Fibroblast of lung (primary cell): ENCODE measurements at regions not wholly inside any gene's neighbourhood (a gene's known extent, or its start where the extent isn't known, plus 50 kb on each side); places are given as distances from the start of the nearest gene placed in this dataset.

Source experiments
- EZH2 ChIP-seq: IDR thresholded peaks from 2 replicates; pipeline ENCODE4 v1.5.1; 2012; ENCODE audit warnings: low read length, control low read depth, mild to moderate bottlenecking; ENCODE audit errors: missing control alignments
- TF ChIP-seq, protein P1 (sequence below), 2 donors: IDR thresholded peaks in 1 of 2; conservative IDR thresholded peaks in 1 of 2; 1 replicate in 1 of 2; 2 replicates in 1 of 2; pipeline ENCODE4 v1.5.1; 2011 to 2012; ENCODE audit warnings: low read length in 2 of 2, control low read depth in 1 of 2, inconsistent platforms in 1 of 2, low read depth in 1 of 2, mild to moderate bottlenecking in 1 of 2

DNA sequence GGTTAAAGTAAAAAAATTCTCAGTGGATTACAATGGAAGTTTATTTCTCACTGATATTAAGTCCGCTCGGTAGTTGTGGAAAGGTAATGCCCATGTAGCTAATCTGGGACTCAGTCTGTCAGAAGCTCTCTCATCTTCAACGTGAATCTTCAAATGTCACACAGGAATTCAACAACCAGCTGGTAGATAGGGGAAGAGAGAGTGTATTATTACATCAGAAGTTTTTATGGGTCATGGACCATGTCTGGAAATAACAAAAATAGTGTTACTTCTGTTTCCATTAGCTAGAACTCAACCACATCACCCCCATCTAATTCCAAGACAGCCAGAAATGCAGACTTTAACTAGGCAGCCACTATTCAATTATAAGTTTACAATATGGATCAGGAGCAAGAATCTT is 506.1 kb upstream of the HTR2C start:
- TF ChIP-seq, protein P1, sequence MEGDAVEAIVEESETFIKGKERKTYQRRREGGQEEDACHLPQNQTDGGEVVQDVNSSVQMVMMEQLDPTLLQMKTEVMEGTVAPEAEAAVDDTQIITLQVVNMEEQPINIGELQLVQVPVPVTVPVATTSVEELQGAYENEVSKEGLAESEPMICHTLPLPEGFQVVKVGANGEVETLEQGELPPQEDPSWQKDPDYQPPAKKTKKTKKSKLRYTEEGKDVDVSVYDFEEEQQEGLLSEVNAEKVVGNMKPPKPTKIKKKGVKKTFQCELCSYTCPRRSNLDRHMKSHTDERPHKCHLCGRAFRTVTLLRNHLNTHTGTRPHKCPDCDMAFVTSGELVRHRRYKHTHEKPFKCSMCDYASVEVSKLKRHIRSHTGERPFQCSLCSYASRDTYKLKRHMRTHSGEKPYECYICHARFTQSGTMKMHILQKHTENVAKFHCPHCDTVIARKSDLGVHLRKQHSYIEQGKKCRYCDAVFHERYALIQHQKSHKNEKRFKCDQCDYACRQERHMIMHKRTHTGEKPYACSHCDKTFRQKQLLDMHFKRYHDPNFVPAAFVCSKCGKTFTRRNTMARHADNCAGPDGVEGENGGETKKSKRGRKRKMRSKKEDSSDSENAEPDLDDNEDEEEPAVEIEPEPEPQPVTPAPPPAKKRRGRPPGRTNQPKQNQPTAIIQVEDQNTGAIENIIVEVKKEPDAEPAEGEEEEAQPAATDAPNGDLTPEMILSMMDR (conservative IDR thresholded peaks at IDR 0.05 in 1 of 2, IDR thresholded peaks at IDR 0.05 in 1 of 2; ENCODE audit: low read depth in 1 of 2, low read length in 2 of 2), result no peak
- no peak for TF ChIP-seq EZH2
